Right renal cortex interstitium (tissue), 3 donors: ENCODE measurements at regions not wholly inside any gene's neighbourhood (a gene's known extent, or its start where the extent isn't known, plus 50 kb on each side); places are given as distances from the start of the nearest gene placed in this dataset.

Experiments
- DNase-seq, 3 donors: peaks; one replicate each; pipeline ENCODE4 v3.0.0-alpha.2; 2013; ENCODE audit warnings: low read depth in 3 of 3, low spot score in 2 of 3

- no peak for DNase-seq
Measured at GRCh38 chr20:22470620-22471026, 113.7 kb downstream of the FOXA2 start.

DNA sequence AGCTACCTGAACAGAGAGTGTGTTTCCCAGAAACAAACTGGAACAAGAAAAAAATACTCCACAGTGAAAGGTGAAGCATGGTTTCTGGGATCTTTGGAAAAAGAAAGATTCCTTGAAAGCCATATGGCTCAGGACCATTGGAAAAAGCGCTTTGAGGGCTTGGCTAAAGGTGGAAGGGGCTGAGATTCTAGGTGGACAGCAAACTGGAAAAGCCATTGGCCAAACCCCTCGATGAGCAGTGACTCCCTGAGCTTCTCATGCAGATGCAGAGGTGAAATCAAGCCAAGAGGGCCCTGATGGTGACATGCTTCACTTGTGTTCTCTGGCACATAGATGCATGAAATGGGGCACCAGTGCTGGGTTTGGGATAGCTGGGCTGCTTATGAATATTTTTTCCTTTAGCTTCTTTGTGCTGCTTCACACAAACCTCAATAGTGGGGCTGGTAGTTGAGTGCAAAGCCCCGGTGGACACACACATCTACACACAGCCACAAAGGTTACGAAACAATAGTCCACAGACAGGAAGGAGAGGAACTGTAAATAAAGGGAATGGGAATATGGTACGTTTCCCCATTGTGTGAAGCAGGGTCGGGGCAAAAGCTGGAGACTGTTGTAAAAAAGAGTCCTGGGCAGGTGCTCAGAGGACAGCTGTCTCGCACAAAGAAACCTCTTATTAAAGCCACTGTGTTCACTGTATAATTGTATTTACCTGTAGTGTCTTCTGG, 117.8 kb downstream of the FOXA2 start:
- DNase-seq: no peak

DNA sequence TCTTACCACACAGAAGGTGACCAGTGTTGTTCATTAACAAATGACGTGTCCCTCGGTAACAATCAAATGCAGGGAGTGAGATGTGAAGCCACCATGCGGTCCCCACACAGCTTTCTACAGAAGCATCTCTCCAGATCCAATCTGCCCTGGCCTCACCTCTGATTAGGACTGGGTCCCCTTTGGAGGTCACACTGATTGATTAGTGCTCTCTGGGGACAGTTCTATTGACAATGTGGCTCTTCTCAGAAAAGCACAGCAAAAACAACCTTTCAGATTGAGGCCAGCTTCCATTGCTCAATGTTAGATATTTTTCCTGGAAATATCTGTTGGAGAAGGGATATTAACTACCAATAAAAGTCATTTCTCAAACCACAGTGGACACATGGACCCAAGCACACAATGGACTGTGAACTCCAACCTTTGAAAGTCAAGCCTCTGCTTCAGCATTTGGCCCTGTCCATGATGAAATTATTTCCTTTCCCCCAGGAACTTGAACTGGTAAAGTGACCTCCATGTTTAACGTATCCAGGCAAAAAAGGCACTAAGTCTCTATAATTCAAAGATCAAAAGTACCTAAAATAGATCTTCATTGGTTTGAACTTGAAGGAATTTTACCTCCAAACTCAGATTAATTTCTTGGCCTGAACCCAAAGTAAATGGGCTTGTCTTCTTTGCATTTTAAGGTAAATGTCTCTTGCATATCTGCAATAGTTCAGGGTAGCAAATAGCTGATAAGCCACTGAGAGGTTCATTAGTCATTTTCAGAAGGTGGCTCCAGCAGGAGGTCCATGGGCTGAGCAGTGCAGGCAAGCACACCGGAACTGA, 118.5 kb downstream of the FOXA2 start:
- no peak for DNase-seq

GRCh38 chr20:22464312-22465003, 119.9 kb downstream of the FOXA2 start:
- DNase-seq: no peak

GRCh38 chr20:22462975-22463914, 121.1 kb downstream of the FOXA2 start:
- no peak for DNase-seq

- DNase-seq: no peak
Measured at GRCh38 chr20:22460803-22461202, 123.6 kb downstream of the FOXA2 start.

DNA sequence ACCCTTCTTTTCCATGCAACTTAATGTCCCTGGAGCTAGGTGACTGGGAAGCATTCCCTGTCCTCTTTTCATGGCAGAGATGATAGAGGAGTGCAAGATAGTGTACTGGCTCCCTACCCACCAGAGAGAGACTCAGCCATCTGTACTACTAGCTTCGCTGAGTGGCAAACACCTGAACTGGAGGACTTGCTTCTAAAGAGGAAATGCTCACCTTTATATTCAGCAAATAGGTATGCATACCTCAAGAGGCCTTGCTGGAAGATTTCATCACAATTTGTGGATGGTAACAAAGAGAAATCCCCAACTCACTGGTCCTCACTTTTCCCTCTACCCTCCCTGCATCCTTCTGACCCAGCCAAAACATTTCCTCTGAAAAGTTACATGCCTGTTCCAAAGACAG, 124.1 kb downstream of the FOXA2 start:
- no peak for DNase-seq

DNA sequence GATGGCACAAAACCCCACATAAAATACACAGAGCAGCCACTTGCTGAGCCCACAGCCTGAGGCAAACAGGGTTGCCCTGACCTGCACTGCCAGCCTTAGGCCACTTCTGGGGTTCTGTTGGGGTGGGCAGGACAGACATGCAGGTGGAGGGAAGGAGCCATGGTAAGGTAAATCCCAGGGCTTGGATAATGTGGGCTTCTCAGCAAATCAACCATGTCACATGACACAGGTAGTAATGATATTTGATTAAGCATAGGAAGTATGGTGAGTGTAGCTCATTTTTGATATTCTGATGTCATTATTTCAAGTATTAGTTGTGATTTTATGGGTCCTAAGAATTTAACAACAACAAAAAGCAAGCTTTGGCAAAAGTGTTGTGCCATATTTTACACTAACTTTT, 124.6 kb downstream of the FOXA2 start:
- DNase-seq: no peak

GRCh38 chr20:22456109-22456508, 128.3 kb downstream of the FOXA2 start:
- no peak for DNase-seq

DNA sequence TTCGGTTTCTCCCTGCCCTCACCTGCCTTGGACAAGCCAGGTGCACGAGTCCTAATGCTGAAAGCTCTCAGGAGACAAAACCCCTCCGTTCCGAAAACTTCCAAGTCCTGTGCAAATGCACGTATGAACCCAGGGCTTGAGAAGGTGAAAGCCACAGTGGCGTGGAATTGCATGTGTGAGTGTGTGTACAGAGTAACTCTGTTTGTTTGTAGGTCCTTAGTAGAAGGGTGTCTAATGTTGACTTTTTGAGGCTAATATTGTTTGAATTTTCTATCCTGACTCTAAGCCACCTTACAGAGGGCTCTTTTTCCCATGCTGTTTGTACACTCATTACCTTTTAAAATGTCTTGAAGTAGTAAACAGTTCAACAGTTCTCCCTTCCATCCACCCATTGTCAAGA, 129.1 kb downstream of the FOXA2 start:
- DNase-seq: no peak

DNA sequence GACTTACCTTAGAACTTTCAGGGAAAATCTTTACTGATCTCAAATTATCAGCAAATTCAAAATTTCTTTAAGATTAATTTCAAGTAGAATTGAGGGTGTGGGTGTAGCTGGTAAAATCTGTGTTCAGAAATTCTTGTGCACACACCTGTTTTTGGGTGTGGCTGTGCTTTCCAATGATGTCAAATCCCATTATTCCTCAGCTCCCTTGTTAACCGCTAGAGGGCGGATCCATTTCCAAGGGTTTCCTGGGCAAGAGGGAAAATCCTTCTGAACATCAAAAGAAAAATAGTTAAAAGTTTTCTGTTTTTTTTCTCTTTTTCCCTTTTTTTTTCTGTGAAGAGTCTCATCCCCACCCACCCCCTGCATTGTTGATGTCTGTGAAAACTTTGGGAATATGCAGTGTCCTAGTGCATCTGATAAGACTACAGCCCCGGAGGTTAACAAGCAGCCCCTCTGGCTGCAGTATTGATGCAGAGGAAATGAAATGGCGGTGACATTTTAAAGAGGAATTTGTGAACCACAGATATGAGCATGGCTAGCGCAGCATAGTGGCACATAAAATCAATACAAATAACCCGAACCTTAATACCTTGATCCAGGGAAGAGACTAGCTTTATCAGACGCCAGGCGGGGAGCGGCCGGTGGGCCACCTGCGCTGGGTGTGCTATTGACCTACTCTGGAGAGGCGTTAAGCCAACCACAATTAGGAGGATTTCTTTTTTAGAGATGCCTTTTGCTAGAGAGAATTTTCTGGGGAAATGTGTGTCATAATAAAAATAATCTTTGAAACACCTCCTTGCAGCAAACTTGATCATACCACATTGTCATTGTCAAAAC, 130.9 kb downstream of the FOXA2 start:
- no peak for DNase-seq

DNA sequence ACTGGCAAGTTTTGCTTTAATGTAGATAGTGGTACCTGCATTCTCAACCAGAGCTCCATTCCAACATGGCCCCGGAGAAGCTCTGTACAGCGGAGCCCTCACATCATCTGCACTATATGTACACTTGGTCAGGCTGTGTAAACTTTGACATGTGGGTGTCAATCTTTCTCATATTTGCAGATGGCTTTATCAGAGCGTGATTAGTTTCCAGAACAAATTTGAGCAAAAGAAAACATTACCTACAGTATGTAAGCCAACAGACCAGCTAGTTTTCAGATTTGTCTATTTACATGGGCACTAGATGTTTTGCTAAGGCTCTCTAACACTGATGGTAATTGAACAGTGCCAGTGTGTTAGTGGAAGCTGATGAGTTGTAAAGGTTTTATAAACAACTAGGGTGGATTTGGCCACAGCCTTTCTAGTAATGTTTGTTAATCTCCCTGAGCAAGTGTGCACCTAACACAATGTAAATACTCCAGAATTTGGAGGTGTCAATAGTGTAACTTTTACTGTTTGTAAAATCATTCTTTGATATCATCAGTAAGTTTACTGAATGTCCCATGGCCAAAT, 131.8 kb downstream of the FOXA2 start:
- no peak for DNase-seq

- DNase-seq: no peak
Measured at GRCh38 chr20:22450537-22450936, 133.8 kb downstream of the FOXA2 start.

- no peak for DNase-seq
Measured at GRCh38 chr20:22449188-22449973, 135.0 kb downstream of the FOXA2 start.

GRCh38 chr20:22447447-22447778, 137.0 kb downstream of the FOXA2 start:
- no peak for DNase-seq

GRCh38 chr20:22446613-22447446, 137.5 kb downstream of the FOXA2 start:
- DNase-seq: no peak

- no peak for DNase-seq
Measured at GRCh38 chr20:22442318-22442717, 142.1 kb downstream of the FOXA2 start.

DNA sequence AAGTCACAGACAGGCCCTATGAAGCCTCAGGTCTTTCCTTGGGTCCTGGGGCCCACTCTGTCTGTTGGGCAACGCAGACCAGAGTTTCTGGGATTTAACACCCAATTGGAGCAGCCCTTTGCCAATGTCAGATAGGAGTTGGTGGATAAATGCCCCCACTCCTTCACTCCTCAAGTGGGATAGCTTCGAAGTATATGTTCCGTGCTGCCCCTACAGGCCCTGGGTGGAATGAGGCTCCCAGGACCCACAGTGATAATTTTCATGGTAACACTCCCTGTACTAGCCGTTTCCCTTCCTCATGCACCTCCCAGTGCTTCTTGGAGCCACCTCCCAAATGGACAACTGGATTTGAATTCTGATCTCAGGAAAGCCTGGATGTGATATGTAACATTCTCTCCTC, 145.4 kb downstream of the FOXA2 start:
- no peak for DNase-seq
